ENCODE measurements at regions not wholly inside any gene's neighbourhood (a gene's known extent, or its start where the extent isn't known, plus 50 kb on each side); places are given as distances from the start of the nearest gene placed in this dataset.

DNA sequence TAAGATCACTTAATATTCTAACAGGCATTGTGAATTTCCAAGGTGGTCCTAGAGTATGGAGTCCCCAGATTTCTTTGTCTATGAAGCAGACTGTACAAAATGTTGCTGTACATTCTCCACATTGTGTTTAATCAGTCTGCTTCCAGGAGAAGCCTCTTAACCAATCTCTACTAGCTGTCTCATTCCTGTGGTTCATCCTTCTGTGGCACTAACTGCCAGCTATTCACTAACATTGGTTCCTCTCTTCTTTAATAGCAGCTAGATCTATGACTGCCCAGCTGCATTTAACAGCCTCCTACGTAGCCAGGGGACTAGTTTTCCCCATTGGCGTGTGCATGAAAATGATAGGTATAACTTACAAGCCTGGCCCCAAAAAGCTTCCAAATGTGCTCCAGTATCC lies 395.4 kb downstream of the SAMD5 start:
- TF ChIP-seq, protein P1, sequence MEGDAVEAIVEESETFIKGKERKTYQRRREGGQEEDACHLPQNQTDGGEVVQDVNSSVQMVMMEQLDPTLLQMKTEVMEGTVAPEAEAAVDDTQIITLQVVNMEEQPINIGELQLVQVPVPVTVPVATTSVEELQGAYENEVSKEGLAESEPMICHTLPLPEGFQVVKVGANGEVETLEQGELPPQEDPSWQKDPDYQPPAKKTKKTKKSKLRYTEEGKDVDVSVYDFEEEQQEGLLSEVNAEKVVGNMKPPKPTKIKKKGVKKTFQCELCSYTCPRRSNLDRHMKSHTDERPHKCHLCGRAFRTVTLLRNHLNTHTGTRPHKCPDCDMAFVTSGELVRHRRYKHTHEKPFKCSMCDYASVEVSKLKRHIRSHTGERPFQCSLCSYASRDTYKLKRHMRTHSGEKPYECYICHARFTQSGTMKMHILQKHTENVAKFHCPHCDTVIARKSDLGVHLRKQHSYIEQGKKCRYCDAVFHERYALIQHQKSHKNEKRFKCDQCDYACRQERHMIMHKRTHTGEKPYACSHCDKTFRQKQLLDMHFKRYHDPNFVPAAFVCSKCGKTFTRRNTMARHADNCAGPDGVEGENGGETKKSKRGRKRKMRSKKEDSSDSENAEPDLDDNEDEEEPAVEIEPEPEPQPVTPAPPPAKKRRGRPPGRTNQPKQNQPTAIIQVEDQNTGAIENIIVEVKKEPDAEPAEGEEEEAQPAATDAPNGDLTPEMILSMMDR (IDR thresholded peaks at IDR 0.05; ENCODE audit: control insufficient read depth, extremely low read depth, insufficient read depth), result no peak
- DNase-seq (ENCODE audit: low read depth), result no peak
- H3K4me3 ChIP-seq (ENCODE audit: low read depth, low read length), result no peak overlapping the region

DNA sequence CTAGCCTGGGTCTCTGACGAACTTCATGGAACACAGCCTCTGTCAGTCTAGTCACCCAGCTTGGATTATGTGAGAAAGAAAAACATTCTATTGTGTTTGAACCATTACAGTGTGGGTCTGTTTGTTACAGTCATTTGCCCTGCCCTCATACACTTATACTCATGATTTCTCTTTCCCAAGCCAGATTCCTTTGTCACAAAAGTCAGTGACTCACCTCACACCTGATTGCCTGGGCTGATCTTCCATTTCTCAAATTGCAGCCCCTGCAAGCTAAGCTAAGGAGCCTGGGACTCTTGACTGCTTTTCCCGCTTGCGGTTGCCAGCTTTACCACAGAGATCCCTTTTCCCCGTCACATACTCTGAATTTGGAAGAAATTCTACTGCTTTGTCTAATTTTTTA lies 395.9 kb downstream of the SAMD5 start:
- no peak for DNase-seq (ENCODE audit: low read depth)
- H3K4me3 ChIP-seq (ENCODE audit: low read depth, low read length), result no peak overlapping the region
- TF ChIP-seq, protein P1 (IDR thresholded peaks at IDR 0.05; ENCODE audit: control insufficient read depth, extremely low read depth, insufficient read depth), result no peak

DNA sequence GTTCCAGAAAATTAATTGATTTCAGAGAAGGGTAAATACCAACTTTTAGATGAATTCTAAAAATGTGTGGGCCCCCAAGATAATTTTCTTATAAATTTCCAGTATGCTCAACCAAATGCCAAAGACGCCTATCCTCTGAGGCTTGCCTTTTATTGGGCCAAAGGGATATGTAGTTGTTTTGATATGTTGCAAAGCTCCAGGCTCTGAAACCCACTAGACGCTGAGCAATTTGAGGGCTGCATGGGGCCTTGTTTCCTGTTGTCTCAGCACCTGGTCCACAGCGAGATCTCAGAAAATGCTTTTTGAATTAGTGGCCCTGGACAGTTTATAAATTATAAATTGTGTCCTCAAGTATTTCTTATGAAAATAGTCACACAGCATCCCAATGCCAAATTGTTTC lies 397.2 kb downstream of the SAMD5 start:
- TF ChIP-seq, protein P1 (IDR thresholded peaks at IDR 0.05; ENCODE audit: control insufficient read depth, extremely low read depth, insufficient read depth), result no peak
- no peak for DNase-seq (ENCODE audit: low read depth)
- no peak overlapping the region for H3K4me3 ChIP-seq (ENCODE audit: low read depth, low read length)

DNA sequence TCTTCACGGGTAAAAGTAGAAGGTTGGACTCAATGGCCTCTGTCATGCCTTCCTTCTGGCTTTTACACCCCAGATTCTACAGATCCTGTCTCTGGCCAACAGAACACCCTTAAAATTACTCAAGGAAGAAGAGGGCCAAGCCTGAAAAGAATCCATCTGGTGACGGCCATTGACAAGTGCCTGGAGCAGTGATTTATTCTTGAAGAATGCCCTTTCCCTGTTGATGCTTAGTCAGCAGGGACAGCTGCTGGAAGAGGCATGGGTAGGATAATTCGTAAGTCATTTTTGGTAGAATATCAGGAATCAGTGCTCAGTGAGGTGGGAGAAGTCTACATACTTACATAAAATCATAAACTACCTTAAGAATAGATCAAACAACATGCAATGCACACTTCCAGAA lies 397.9 kb downstream of the SAMD5 start:
- H3K4me3 ChIP-seq (ENCODE audit: low read depth, low read length), result no peak overlapping the region
- TF ChIP-seq, protein P1 (IDR thresholded peaks at IDR 0.05; ENCODE audit: control insufficient read depth, extremely low read depth, insufficient read depth), result no peak
- DNase-seq (ENCODE audit: low read depth), result no peak

DNA sequence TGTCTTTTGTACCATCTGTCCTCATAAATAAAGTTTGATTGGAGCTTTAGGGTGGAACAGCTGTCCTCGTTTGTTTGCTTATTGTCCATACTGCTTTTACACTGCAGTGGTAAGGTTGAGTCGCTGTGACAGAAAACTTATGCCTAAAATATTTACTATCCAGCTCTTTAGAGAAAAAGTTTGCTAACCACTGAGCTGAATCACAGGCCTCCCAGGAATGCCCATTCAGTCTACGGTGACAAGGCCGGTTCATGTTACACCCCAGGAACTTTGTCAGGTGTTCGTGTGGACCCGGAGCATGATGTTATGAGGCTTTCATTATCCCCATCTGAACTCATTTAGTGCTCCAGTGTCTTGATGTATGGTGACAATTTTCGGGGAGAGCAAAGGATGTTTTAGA lies 401.1 kb downstream of the SAMD5 start:
- DNase-seq (ENCODE audit: low read depth), result peak; percentile 15
- TF ChIP-seq, protein P1 (IDR thresholded peaks at IDR 0.05; ENCODE audit: control insufficient read depth, extremely low read depth, insufficient read depth), result no peak

DNA sequence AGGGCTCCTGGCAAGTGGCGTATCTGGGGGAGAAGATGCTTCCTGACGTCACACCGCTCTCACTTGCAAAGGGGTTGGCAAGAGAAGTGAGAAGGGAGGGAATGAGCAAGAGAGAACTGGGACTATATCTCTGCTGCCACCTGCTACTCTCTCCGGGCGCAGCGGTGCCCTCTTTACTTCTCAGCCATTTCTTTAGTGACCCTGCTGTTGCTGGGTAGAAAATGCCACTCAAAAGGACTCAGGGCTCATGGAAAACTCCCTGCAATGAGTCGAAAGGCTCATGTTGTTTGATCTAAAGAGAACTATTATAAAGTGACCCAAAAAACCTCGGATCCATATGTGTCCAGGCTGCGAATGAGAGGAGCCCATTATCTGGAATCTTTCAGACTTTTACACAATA lies 401.8 kb downstream of the SAMD5 start:
- no peak overlapping the region for H3K4me3 ChIP-seq (ENCODE audit: low read depth, low read length)
- DNase-seq (ENCODE audit: low read depth), result no peak
- TF ChIP-seq, protein P1 (IDR thresholded peaks at IDR 0.05; ENCODE audit: control insufficient read depth, extremely low read depth, insufficient read depth), result no peak

More for the DNA sequence above, 401.1 kb downstream of the SAMD5 start:
- no peak overlapping the region for H3K4me3 ChIP-seq (ENCODE audit: low read depth, low read length)

DNA sequence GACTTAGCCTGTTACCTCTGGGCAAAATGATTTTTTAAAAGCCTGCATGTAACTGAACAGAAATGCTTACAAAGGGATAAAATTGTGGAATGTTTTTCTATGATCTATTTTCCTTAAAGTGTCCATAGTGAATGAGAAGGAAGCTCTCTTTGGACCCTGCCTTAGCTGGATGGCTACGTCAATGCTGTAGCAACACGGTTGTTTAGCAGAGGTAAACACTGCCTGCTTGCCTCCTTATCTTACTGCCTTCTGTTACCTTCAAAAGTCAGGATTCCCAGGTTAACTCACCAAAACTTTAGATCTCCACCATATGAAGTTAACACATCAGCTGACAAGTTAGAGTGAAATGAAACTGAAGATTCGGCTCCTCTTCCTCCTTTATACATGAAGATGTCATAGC lies 402.6 kb downstream of the SAMD5 start:
- H3K4me3 ChIP-seq (ENCODE audit: low read depth, low read length), result no peak overlapping the region
- TF ChIP-seq, protein P1 (IDR thresholded peaks at IDR 0.05; ENCODE audit: control insufficient read depth, extremely low read depth, insufficient read depth), result no peak
- DNase-seq (ENCODE audit: low read depth), result no peak

Data from LNCaP clone FGC (cell line).